ENCODE measurements at regions not wholly inside any gene's neighbourhood (a gene's known extent, or its start where the extent isn't known, plus 50 kb on each side); places are given as distances from the start of the nearest gene placed in this dataset.

DNA sequence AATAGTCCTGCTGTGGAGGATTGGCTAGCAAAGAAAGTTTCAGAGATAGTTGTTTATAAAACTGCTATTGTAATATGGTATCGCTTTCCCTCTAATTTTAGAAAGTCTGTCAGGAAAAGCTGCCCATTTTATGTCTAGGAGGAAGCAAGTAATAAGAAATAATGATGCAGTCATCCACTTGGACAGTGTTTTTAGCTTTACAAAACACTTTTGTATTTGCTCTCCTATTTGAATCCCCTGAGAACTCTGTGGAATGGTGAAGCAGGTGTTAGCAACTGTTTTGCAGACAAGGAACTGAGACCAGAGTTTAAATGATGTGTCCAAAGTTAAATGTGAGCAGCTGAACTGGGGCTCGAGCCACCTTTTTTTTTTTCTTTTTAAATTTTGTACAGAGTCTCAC, 455.8 kb downstream of the XPNPEP1 start:
- Histone ChIP-seq H3K27me3 (ENCODE audit: low read length) (no peaks in the 10 kb centered on the region), H3K27ac (ENCODE audit: low read length) (no peak overlapping the region), H2AFZ (ENCODE audit: low read length) (no peak overlapping the region), H3K36me3 (ENCODE audit: low read depth, low read length) (no peaks in the 10 kb centered on the region), H3F3A (ENCODE audit: low read length, unreplicated experiment) (no peaks in the 10 kb centered on the region), H3K9ac (ENCODE audit: low read length) (no peak overlapping the region), H3K9me2 (replicated peaks; ENCODE audit: low read length) (no peaks in the 10 kb centered on the region), H4K20me1 (ENCODE audit: low read length) (no peaks in the 10 kb centered on the region), H3K4me2 (ENCODE audit: low read length) (no peak overlapping the region), H3K4me1 (ENCODE audit: insufficient read depth, low read length) (no peaks in the 10 kb centered on the region), H3K79me2 (ENCODE audit: low read length) (no peaks in the 10 kb centered on the region), H3K4me3 (ENCODE audit: low read length) (no peak overlapping the region), H3K9me3 (ENCODE audit: low read length) (no peaks in the 10 kb centered on the region)
- no peak for DNase-seq
- CTCF ChIA-PET: no interaction called here
- ATAC-seq: no peak
- no peak for TF ChIP-seq EZH2 (IDR thresholded peaks at IDR 0.05; ENCODE audit: low read length, unreplicated experiment)
- TF ChIP-seq CTCF (conservative IDR thresholded peaks at IDR 0.05; ENCODE audit: low read depth, low read length): no peak
- no peak for TF ChIP-seq EZH2phosphoT487 (IDR thresholded peaks at IDR 0.05; ENCODE audit: borderline replicate concordance, low read length)
- POLR2A ChIA-PET (ENCODE audit: unreplicated experiment): no interaction called here
- intact Hi-C loops (cut with micrococcal nuclease): no loop called here
- BruUV-seq (replicated peaks): no TSS peak

DNA sequence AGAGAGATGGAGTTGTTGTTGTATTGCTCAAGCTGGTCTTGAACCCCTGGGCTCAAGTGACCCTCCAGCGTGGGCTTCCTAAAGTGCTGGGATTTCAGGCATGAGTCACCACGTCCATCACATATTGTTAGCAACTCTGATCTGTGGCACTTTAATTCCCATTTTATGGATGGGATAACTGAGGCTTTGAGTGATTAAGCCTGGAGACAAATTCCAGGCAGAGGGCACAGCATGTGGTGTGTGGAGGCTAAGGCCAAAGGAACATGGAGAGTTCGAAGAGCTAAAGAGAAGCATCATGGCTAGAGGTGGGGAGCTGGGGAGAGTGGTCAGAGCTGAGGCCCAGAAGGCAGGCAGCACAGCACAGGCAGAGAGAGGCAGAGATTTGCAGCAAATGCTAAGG, 458.4 kb downstream of the XPNPEP1 start:
- no peak overlapping the region for H3K4me2 ChIP-seq (ENCODE audit: low read length)
- POLR2A ChIA-PET (ENCODE audit: unreplicated experiment): no interaction called here
- H3K36me3 ChIP-seq (ENCODE audit: low read depth, low read length): no peaks in the 10 kb centered on the region
- BruUV-seq (replicated peaks): no TSS peak
- TF ChIP-seq EZH2phosphoT487 (IDR thresholded peaks at IDR 0.05; ENCODE audit: borderline replicate concordance, low read length) (no peak), EZH2 (IDR thresholded peaks at IDR 0.05; ENCODE audit: low read length, unreplicated experiment) (no peak), CTCF (conservative IDR thresholded peaks at IDR 0.05; ENCODE audit: low read depth, low read length) (no peak)
- H3K4me3 ChIP-seq (ENCODE audit: low read length): no peak overlapping the region
- no peak overlapping the region for H3K27ac ChIP-seq (ENCODE audit: low read length)
- CTCF ChIA-PET: no interaction called here
- ATAC-seq (no peak), DNase-seq (no peak)
- no peaks in the 10 kb centered on the region for H3K9me2 ChIP-seq (replicated peaks; ENCODE audit: low read length)
- H3K27me3 ChIP-seq (ENCODE audit: low read length): no peaks in the 10 kb centered on the region
- no peak overlapping the region for H2AFZ ChIP-seq (ENCODE audit: low read length)
- H3F3A ChIP-seq (ENCODE audit: low read length, unreplicated experiment): no peaks in the 10 kb centered on the region
- H3K4me1 ChIP-seq (ENCODE audit: insufficient read depth, low read length): no peaks in the 10 kb centered on the region
- no peaks in the 10 kb centered on the region for H3K9me3 ChIP-seq (ENCODE audit: low read length)
- no peaks in the 10 kb centered on the region for H3K79me2 ChIP-seq (ENCODE audit: low read length)
- no peak overlapping the region for H3K9ac ChIP-seq (ENCODE audit: low read length)
- H4K20me1 ChIP-seq (ENCODE audit: low read length): no peaks in the 10 kb centered on the region
- intact Hi-C loops (cut with micrococcal nuclease): no loop called here

GRCh38 chr10:109457302-109457638, 466.0 kb downstream of the XPNPEP1 start:
- Histone ChIP-seq H3K79me2 (ENCODE audit: low read length) (no peaks in the 10 kb centered on the region), H3F3A (ENCODE audit: low read length, unreplicated experiment) (no peaks in the 10 kb centered on the region), H3K27ac (ENCODE audit: low read length) (no peak overlapping the region), H3K4me3 (ENCODE audit: low read length) (no peak overlapping the region), H4K20me1 (ENCODE audit: low read length) (no peaks in the 10 kb centered on the region), H3K4me1 (ENCODE audit: insufficient read depth, low read length) (peaks cover 6% of the 10 kb centered on the region; the same call in 1 of the 2 replicates), H3K9me2 (replicated peaks; ENCODE audit: low read length) (no peaks in the 10 kb centered on the region), H3K36me3 (ENCODE audit: low read depth, low read length) (no peaks in the 10 kb centered on the region), H2AFZ (ENCODE audit: low read length) (no peak overlapping the region), H3K27me3 (ENCODE audit: low read length) (no peaks in the 10 kb centered on the region), H3K9me3 (ENCODE audit: low read length) (no peaks in the 10 kb centered on the region), H3K4me2 (ENCODE audit: low read length) (no peak overlapping the region), H3K9ac (ENCODE audit: low read length) (no peak overlapping the region)
- ChIA-PET POLR2A (ENCODE audit: unreplicated experiment) (no interaction called here), CTCF (no interaction called here)
- TF ChIP-seq EZH2 (IDR thresholded peaks at IDR 0.05; ENCODE audit: low read length, unreplicated experiment) (no peak), CTCF (conservative IDR thresholded peaks at IDR 0.05; ENCODE audit: low read depth, low read length) (no peak), EZH2phosphoT487 (IDR thresholded peaks at IDR 0.05; ENCODE audit: borderline replicate concordance, low read length) (no peak)
- no TSS peak for BruUV-seq (replicated peaks)
- ATAC-seq (no peak), DNase-seq (no peak)
- intact Hi-C loops (cut with micrococcal nuclease): loop anchor here (10.0 kb wide), 1 partner anchor 398 kb away; no protein-coding TSS in a partner anchor
